ENCODE measurements at regions not wholly inside any gene's neighbourhood (a gene's known extent, or its start where the extent isn't known, plus 50 kb on each side); places are given as distances from the start of the nearest gene placed in this dataset.

DNA sequence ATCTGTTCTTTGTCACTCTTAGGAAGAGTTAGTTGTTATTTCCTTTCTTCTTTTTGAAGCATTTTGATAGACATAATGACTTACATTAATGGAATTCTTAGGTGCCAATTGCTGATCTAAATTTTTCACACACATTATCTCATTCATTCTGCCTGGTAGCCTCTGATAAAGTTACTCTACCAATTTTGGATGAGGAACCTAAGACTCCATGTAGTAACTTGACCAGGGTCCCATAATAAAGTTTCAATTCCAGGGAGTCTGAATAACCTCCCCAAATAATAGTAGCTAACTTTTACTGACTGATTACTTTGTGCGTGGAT lies 73.2 kb upstream of the CITED2 start:
- TF ChIP-seq YY1 (IDR thresholded peaks at IDR 0.05; ENCODE audit: insufficient read depth, insufficient read length) (no peak), ZNF274 (IDR thresholded peaks at IDR 0.05; ENCODE audit: low read depth, low read length) (no peak), SUZ12 (IDR thresholded peaks at IDR 0.05; ENCODE audit: extremely low read depth, insufficient read depth, insufficient read length) (no peak)
